OCI-M1 (cell line): ENCODE measurements at regions not wholly inside any gene's neighbourhood (a gene's known extent, or its start where the extent isn't known, plus 50 kb on each side); places are given as distances from the start of the nearest gene placed in this dataset.

Experiments
- DNase-seq: peaks from one replicate; lab custom pipeline; 2025; lab: John Stamatoyannopoulos, UW

- DNase-seq = peak; percentile 82
Measured at GRCh38 chr20:50394569-50394968, 115.6 kb upstream of the PTPN1 start.

GRCh38 chr20:50395251-50395729 is 114.9 kb upstream of the PTPN1 start:
- DNase-seq = no peak

GRCh38 chr20:50395914-50396488 is 114.2 kb upstream of the PTPN1 start:
- DNase-seq = no peak

GRCh38 chr20:50396623-50397022 is 113.6 kb upstream of the PTPN1 start:
- DNase-seq = no peak

- DNase-seq = no peak
Measured at GRCh38 chr20:50397058-50397457, 113.1 kb upstream of the PTPN1 start.

GRCh38 chr20:50398064-50398463 is 112.1 kb upstream of the PTPN1 start:
- no peak for DNase-seq

GRCh38 chr20:50398471-50398820 is 111.7 kb upstream of the PTPN1 start:
- DNase-seq = no peak

GRCh38 chr20:50398821-50399554 is 111.2 kb upstream of the PTPN1 start:
- DNase-seq = no peak

- no peak for DNase-seq
Measured at GRCh38 chr20:50399555-50399916, 110.6 kb upstream of the PTPN1 start.

- no peak for DNase-seq
Measured at GRCh38 chr20:50399917-50400704, 110.1 kb upstream of the PTPN1 start.

GRCh38 chr20:50400705-50401586 is 109.2 kb upstream of the PTPN1 start:
- DNase-seq = no peak

GRCh38 chr20:50401587-50402418 is 108.4 kb upstream of the PTPN1 start:
- no peak for DNase-seq

- DNase-seq = no peak
Measured at GRCh38 chr20:50403565-50404418, 106.4 kb upstream of the PTPN1 start.

GRCh38 chr20:50404419-50405234 is 105.6 kb upstream of the PTPN1 start:
- DNase-seq = no peak

- DNase-seq = no peak
Measured at GRCh38 chr20:50405235-50405914, 104.8 kb upstream of the PTPN1 start.

GRCh38 chr20:50405915-50406609 is 104.1 kb upstream of the PTPN1 start:
- DNase-seq = no peak

GRCh38 chr20:50406610-50407136 is 103.5 kb upstream of the PTPN1 start:
- no peak for DNase-seq
